HG02588 (cell line): ENCODE measurements at regions not wholly inside any gene's neighbourhood (a gene's known extent, or its start where the extent isn't known, plus 50 kb on each side); places are given as distances from the start of the nearest gene placed in this dataset.

ENCODE experiments used
- ATAC-seq: cut with Tn5 transposase; IDR thresholded peaks from one replicate; pipeline ENCODE4 v1.9.1; 2021; ENCODE audit warnings: mild to moderate bottlenecking, moderate library complexity; ENCODE audit not compliant: unreplicated experiment

- no peak for ATAC-seq
Observed at GRCh38 chr18:78601349-78601748, 378.3 kb upstream of the SALL3 start.

- no peak for ATAC-seq
Observed at GRCh38 chr18:78601923-78602322, 377.7 kb upstream of the SALL3 start.

DNA sequence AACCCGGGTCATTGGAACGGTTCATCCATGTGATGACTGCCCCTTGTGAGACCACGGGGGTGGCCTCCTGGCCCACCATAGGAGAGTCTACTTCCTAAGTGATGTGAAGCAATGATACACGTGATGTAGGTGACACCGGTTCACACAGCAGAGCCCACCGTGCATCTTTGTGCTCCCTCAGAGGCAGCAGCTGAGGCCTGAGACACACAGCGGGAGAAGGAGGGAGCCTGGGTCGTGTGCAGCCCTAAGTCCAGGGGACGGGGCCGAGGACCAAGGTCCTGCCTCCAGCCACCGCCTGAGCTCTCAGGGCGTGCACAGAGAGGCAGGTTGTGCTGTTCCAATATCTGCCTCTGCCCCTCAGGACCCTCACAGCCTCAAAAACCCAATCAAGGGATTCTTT lies 377.2 kb upstream of the SALL3 start:
- no peak for ATAC-seq

- ATAC-seq: no peak
Observed at GRCh38 chr18:78603102-78603983, 376.3 kb upstream of the SALL3 start.

GRCh38 chr18:78605255-78605654 lies 374.4 kb upstream of the SALL3 start:
- no peak for ATAC-seq

DNA sequence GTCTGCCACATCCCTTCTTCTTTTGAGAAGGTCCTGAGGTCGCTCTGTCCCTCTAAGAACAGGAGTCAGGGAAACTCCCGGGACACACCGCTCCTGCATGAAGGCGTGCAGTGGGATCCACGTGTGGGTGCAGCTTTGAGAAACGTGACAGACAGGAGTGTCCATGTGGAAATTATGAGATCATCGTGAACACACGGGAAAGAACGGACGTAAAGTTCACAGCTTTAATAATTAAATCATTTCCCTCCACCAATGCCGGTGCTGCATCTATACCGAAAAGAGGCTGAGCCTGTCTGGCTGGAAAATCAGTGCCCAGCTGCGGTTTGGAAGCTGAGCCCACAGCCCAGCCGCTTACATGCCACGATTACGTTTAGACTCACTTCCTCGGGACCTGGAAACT lies 372.4 kb upstream of the SALL3 start:
- no peak for ATAC-seq

DNA sequence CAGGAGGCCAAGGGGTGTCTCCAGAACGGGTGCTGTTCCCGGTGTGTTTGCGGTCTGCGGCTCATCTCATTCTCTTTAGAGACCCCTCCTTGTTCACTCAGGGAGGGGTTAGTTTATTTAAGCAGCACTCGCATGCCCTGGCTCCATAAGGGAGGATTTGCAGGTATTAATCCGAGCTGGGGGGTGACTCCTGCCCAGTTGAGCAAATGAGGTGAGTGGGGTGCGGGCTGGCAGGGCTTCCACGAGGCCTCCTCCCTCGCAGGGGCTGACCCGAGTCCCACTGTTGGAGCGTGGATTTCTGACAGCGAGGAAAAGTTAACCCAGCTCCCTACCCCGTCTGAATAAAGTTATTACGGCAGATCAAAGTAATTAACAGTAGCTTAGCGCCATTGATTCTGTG lies 371.8 kb upstream of the SALL3 start:
- ATAC-seq: no peak

DNA sequence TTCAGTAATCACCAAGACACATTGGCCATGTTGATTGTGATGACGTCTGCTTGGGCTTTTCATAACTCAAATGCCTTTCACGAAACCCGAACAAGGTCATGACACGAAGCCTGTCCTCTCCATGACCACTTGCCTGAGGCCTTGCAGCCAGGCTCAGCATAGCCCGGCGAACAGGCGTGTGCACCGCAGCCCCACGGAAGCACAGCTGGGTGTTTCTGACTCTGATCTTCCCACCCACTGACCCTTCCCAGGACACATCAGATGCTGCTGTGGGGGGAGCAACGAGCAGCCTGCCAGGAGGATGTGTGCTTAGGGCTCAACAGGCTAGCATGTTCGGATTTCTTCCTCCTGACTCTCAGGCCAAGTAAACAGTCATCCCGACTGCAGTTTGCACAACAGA lies 369.4 kb upstream of the SALL3 start:
- ATAC-seq: no peak

DNA sequence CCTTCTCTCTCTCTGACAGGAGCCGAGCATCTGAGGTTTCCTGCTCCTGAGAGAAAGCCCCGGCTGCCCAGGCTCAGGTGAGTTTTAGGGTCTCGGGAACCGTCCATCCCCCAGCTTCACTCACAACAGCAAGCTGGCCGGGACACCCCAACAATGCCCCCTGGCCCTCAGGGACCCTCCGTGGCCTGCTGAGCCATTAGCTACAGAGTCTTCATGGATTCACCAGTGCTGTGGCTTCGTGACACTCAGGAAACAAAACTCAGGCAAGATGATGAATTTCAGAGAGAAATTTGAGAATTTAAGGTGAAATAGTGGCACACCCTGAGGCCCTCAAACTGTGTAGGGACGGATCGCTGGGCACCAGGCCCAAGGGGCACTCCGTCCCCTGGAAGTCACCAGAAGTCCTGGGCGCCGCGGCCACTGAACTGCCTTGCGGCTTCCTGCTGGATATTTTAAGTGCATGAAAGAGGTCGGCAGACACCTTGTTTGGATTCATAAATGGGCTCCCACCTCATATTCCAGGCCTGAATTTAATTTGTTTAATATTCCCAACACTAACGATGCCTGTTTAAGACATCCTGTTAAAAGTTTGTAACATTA lies 368.3 kb upstream of the SALL3 start:
- no peak for ATAC-seq

DNA sequence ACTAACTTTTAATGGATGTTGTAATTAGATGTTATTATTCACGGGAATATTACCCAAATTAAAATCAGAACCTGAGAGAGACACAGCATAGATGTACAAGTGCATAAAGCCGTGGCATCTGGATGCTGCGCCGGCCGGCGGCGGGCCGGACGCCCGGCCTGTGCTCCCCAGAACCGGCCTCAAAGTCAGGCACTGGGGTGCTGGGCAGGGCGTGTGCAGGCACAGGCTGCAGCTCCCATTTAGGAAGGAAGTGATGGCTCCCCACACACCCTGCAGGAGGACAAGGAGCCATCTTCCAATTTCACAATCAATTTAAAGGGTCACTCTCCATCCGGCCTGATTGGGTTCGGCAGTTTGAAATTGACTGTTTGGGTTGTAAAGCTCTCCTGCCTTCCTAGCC lies 367.7 kb upstream of the SALL3 start:
- no peak for ATAC-seq

GRCh38 chr18:78612318-78612717 lies 367.3 kb upstream of the SALL3 start:
- no peak for ATAC-seq

DNA sequence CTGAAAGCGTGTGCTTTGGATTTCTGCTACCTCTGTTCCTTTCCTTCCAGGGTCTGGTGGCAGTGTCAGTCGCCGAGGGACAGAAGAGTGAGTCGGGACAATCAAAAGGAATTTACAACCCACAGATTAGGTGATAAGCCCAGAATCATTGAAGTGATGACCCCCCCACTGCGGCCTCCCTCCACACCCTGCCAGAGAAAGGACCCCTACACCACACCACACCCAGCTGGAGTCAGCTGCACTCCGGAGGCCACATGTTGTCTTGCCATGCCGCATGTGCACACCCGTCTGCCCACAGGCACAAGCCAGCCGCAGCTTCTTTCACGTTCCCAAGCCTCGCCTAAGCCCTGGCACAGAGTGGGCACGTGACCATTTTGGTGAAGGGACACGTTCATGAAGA lies 366.8 kb upstream of the SALL3 start:
- no peak for ATAC-seq

DNA sequence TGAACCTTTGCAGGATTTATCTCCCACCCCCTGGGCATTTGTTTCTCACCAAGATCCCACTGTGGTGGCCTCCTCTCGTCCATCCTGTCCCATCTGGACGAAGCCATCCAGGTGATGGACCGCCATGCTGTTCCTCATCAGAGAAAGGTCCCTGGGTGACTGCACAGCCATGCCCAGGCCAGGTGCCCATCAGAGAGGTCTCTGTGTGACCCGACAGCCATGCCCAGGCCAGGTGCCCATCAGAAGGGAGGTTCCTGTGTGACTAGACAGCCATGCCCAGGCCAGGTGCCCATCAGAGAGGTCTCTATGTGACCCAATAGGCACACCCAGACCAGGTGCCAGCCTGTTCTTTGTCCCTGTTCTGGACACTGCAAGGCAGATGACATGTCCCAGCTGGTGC lies 360.9 kb upstream of the SALL3 start:
- no peak for ATAC-seq

GRCh38 chr18:78619854-78620253 lies 359.8 kb upstream of the SALL3 start:
- no peak for ATAC-seq

DNA sequence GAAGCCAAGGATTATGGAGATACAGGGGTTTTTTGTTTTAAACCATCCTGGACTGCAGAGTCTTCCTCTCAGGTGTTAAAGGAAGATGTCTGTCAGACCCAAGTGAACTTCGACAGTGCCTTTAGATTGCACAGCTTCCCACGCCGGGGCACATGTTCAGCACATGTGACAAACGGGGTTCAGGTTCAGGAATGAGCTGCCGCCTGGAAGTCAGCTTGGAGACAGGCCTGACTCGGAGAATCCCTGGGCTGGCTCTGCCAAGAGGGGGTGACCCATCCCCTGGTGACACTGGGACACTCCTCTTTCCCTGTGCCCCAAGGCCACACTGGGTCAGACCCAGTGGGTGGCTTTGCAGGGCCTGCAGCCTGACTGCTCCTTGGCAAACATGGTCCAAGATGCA lies 359.3 kb upstream of the SALL3 start:
- no peak for ATAC-seq

DNA sequence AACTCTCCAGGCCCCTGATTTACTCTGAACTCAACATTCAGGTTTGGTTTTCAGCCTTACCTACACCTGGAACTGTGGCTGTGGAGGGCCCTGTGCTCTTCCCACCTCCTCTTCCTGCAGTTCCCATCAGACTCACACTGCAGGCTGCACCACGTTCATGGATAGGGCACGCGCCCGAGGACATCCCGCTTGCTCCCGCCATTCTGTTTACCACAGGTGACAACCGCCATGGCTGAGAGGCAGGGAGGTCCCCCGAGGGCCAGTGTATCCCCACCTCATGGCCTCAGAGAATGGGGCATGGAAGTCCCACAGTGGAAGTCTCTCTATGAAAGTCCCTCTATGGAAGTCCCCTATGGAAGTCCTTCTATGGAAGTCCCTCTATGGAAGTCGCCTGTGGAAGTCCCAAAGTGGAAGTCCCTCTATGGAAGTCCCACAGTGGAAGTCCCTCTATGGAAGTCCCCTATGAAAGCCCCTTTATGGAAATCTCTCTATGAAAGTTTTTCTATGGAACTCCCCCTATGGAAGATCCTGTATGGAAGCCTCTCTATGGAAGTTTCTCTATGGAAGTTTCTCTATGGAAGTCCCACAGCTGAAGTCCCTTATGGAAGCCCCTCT lies 358.4 kb upstream of the SALL3 start:
- ATAC-seq: no peak

- no peak for ATAC-seq
Observed at GRCh38 chr18:78622251-78622906, 357.2 kb upstream of the SALL3 start.

DNA sequence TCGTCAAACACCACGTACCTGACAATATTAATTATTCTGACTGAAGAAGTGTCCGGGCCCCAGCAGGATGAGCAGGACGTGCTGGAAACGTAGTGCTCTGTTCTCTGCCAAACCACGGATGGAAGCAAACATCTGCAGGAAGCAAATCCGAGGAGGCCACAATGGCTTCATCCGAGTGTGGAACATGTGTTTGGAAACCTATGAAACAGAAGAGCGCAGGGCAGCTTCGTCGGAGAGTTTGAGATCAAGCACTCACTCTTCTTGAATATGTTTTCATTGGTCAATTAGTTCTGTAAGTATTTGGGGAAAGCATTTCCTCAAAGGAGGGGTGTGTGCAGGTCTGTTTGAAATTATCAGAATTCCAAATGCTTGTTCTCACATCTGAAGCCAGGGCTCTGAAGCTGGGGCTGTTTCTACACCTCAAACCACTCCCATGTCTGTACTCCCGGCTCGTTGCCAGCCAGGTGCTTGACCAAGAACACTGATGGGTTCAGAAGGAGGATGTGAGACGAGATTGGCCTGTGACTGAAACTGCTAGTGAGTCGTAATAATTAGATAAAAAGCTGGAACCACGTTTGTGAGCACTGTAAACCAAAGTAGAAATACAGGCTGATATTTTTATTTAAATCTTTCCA lies 356.6 kb upstream of the SALL3 start:
- no peak for ATAC-seq

DNA sequence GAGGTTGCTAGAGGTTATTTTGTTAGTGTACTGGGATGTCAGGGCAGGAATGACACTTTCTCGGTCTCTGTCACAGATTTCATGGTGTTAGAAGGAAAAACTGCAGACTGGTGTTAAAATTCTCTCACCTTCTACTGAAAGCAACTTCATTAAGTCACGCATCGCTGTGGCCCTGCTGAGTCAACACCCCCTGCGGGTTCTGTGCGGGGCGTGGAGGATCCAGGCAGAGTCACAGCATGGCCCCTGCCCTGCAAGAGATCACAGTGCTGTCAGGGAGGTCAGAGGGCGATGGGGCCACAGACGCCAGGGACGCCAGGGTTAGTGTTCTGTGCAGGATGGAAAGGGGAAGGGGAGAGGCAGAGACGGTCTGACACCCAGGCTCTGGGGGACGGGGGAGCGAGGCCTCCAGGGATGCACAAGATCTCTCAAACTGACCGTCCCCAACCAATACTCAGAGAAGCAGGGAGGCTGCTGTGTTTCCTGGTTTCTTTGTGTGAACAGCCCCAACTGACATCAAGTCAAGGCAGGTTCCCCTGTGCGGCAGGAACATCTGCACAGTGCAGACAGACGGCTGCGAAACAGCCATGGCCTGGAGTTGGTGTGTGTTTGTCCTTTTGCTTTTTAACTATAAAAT lies 354.9 kb upstream of the SALL3 start:
- ATAC-seq: no peak

DNA sequence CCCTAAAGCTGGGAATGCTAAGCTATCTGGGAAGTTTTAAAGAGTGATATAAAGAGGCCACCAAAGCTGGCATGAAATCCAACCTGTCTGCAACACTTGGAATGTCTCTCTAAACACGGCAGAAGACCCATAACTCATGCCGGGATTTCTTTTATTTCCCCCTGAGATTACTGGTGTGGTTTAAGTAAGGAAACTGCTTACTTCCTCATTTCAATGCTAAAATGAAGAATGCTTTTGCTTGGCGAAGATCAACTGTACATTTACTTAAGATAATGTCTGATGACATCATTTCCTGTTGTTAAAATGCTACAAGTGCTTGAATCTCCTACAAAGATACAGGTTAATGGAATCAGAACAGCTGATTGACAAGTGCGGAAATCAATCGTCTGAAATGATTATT lies 353.8 kb upstream of the SALL3 start:
- ATAC-seq: no peak
